Left hindlimb (tissue), 1 donor: ENCODE measurements at regions not wholly inside any gene's neighbourhood (a gene's known extent, or its start where the extent isn't known, plus 50 kb on each side); places are given as distances from the start of the nearest gene placed in this dataset.

ENCODE experiments used
- DNase-seq: peaks from one replicate; pipeline ENCODE4 v3.0.0-alpha.2; 2018

- DNase-seq, result no peak
Measured at GRCh38 chr1:56215086-56215485, 364.3 kb downstream of the PLPP3 start.

GRCh38 chr1:56213068-56213467 lies 366.3 kb downstream of the PLPP3 start:
- no peak for DNase-seq

GRCh38 chr1:56212143-56212542 lies 367.2 kb downstream of the PLPP3 start:
- no peak for DNase-seq

GRCh38 chr1:56206391-56206790 lies 373.0 kb downstream of the PLPP3 start:
- no peak for DNase-seq

GRCh38 chr1:56204206-56204605 lies 375.2 kb downstream of the PLPP3 start:
- no peak for DNase-seq

- no peak for DNase-seq
Measured at GRCh38 chr1:56202796-56203492, 376.4 kb downstream of the PLPP3 start.

GRCh38 chr1:56202186-56202585 lies 377.2 kb downstream of the PLPP3 start:
- no peak for DNase-seq

- DNase-seq, result no peak
Measured at GRCh38 chr1:56200896-56201295, 378.5 kb downstream of the PLPP3 start.

- DNase-seq, result no peak
Measured at GRCh38 chr1:56200442-56200841, 378.9 kb downstream of the PLPP3 start.

- DNase-seq, result no peak
Measured at GRCh38 chr1:56199956-56200355, 379.4 kb downstream of the PLPP3 start.

- DNase-seq, result no peak
Measured at GRCh38 chr1:56199061-56199460, 380.3 kb downstream of the PLPP3 start.

- DNase-seq, result no peak
Measured at GRCh38 chr1:56197946-56198345, 381.4 kb downstream of the PLPP3 start.

GRCh38 chr1:56196839-56197238 lies 382.5 kb downstream of the PLPP3 start:
- no peak for DNase-seq

- no peak for DNase-seq
Measured at GRCh38 chr1:56194701-56195300, 384.6 kb downstream of the PLPP3 start.

GRCh38 chr1:56193656-56194055 lies 385.7 kb downstream of the PLPP3 start:
- no peak for DNase-seq

- DNase-seq, result no peak
Measured at GRCh38 chr1:56191369-56191768, 388.0 kb downstream of the PLPP3 start.

GRCh38 chr1:56190806-56191365 lies 388.5 kb downstream of the PLPP3 start:
- DNase-seq, result peak; percentile 46

- DNase-seq, result no peak
Measured at GRCh38 chr1:56189946-56190805, 389.2 kb downstream of the PLPP3 start.

- DNase-seq, result no peak
Measured at GRCh38 chr1:56189454-56189853, 389.9 kb downstream of the PLPP3 start.

GRCh38 chr1:56188855-56189254 lies 390.5 kb downstream of the PLPP3 start:
- no peak for DNase-seq

- no peak for DNase-seq
Measured at GRCh38 chr1:56188221-56188620, 391.1 kb downstream of the PLPP3 start.

- DNase-seq, result no peak
Measured at GRCh38 chr1:56187405-56187804, 392.0 kb downstream of the PLPP3 start.

- DNase-seq, result no peak
Measured at GRCh38 chr1:56185493-56185892, 393.9 kb downstream of the PLPP3 start.

GRCh38 chr1:56183151-56183550 lies 396.2 kb downstream of the PLPP3 start:
- DNase-seq, result no peak
